ENCODE measurements at regions not wholly inside any gene's neighbourhood (a gene's known extent, or its start where the extent isn't known, plus 50 kb on each side); places are given as distances from the start of the nearest gene placed in this dataset.

- Histone ChIP-seq H3K9ac (ENCODE audit: extremely low read depth, low read length, poor library complexity, severe bottlenecking) (no peak overlapping the region), H3K4me3 (ENCODE audit: low read length) (no peak overlapping the region), H3K4me1 (ENCODE audit: control insufficient read depth, insufficient read depth, low read length) (no peaks in the 10 kb centered on the region), H3K27me3 (ENCODE audit: control insufficient read depth, insufficient read depth, low read length, poor library complexity, severe bottlenecking) (no peaks in the 10 kb centered on the region), H3K27ac (ENCODE audit: low read depth, low read length) (no peak overlapping the region), H3K36me3 (ENCODE audit: control insufficient read depth, insufficient read depth, low read length) (no peaks in the 10 kb centered on the region), H3K9me3 (ENCODE audit: control insufficient read depth, low read length) (no peaks in the 10 kb centered on the region)
- TF ChIP-seq CTCF (conservative IDR thresholded peaks at IDR 0.05): no peak
- no CpG with 5 or more reads among the region's 3 CpGs for WGBS, 2 experiments (ENCODE audit: insufficient coverage in 1 of 2, insufficient read length in 1 of 2)
- no peak overlapping the region for H3K27ac Mint-ChIP-seq
- H3K9me3 Mint-ChIP-seq: no peaks in the 10 kb centered on the region
- H3K4me3 Mint-ChIP-seq: no peak overlapping the region
- no peaks in the 10 kb centered on the region for H3K36me3 Mint-ChIP-seq (ENCODE audit: low read depth)
- no peaks in the 10 kb centered on the region for H3K27me3 Mint-ChIP-seq (ENCODE audit: insufficient read depth)
- DNase-seq: no peak
- H3K4me1 Mint-ChIP-seq: no peaks in the 10 kb centered on the region
These were observed 189.4 kb downstream of the TMEM182 start for GRCh38 chr2:102951249-102951648.

- Mint-ChIP-seq H3K27ac (no peak overlapping the region), H3K4me3 (no peak overlapping the region), H3K36me3 (ENCODE audit: low read depth) (no peaks in the 10 kb centered on the region), H3K27me3 (ENCODE audit: insufficient read depth) (peaks cover 5% of the 10 kb centered on the region), H3K9me3 (no peaks in the 10 kb centered on the region), H3K4me1 (no peaks in the 10 kb centered on the region)
- no peak for TF ChIP-seq CTCF (conservative IDR thresholded peaks at IDR 0.05)
- no peak overlapping the region for H3K4me3 ChIP-seq (ENCODE audit: low read length)
- H3K4me1 ChIP-seq (ENCODE audit: control insufficient read depth, insufficient read depth, low read length): no peaks in the 10 kb centered on the region
- no peak for DNase-seq
- H3K36me3 ChIP-seq (ENCODE audit: control insufficient read depth, insufficient read depth, low read length): no peaks in the 10 kb centered on the region
- no peak overlapping the region for H3K27ac ChIP-seq (ENCODE audit: low read depth, low read length)
- no peak overlapping the region for H3K9ac ChIP-seq (ENCODE audit: extremely low read depth, low read length, poor library complexity, severe bottlenecking)
- WGBS, 2 experiments (ENCODE audit: insufficient coverage in 1 of 2, insufficient read length in 1 of 2): 91% methylated on average over 4 of the region's 4 CpGs; no CpG with 5 or more reads in 1 of the 2 experiments
- H3K27me3 ChIP-seq (ENCODE audit: control insufficient read depth, insufficient read depth, low read length, poor library complexity, severe bottlenecking): no peaks in the 10 kb centered on the region
- no peaks in the 10 kb centered on the region for H3K9me3 ChIP-seq (ENCODE audit: control insufficient read depth, low read length)
These were observed 205.6 kb downstream of the TMEM182 start for GRCh38 chr2:102967451-102967850.

GRCh38 chr2:102968375-102968774 lies 206.5 kb downstream of the TMEM182 start:
- DNase-seq: no peak
- Histone ChIP-seq H3K9ac (ENCODE audit: extremely low read depth, low read length, poor library complexity, severe bottlenecking) (no peak overlapping the region), H3K4me1 (ENCODE audit: control insufficient read depth, insufficient read depth, low read length) (no peaks in the 10 kb centered on the region), H3K36me3 (ENCODE audit: control insufficient read depth, insufficient read depth, low read length) (no peaks in the 10 kb centered on the region), H3K27me3 (ENCODE audit: control insufficient read depth, insufficient read depth, low read length, poor library complexity, severe bottlenecking) (no peaks in the 10 kb centered on the region), H3K4me3 (ENCODE audit: low read length) (no peak overlapping the region), H3K27ac (ENCODE audit: low read depth, low read length) (no peak overlapping the region), H3K9me3 (ENCODE audit: control insufficient read depth, low read length) (no peaks in the 10 kb centered on the region)
- H3K4me3 Mint-ChIP-seq: no peak overlapping the region
- 94 to 97% methylated on average over 6 of the region's 6 CpGs for WGBS, 2 experiments (ENCODE audit: insufficient coverage in 1 of 2, insufficient read length in 1 of 2)
- no peak for TF ChIP-seq CTCF (conservative IDR thresholded peaks at IDR 0.05)
- peaks cover under 1% of the 10 kb centered on the region for H3K27me3 Mint-ChIP-seq (ENCODE audit: insufficient read depth)
- H3K36me3 Mint-ChIP-seq (ENCODE audit: low read depth): no peaks in the 10 kb centered on the region
- H3K27ac Mint-ChIP-seq: no peak overlapping the region
- H3K4me1 Mint-ChIP-seq: no peaks in the 10 kb centered on the region
- H3K9me3 Mint-ChIP-seq: no peaks in the 10 kb centered on the region

All from endodermal cell (in vitro differentiated cells).